Karpas-422 (cell line): ENCODE measurements at regions not wholly inside any gene's neighbourhood (a gene's known extent, or its start where the extent isn't known, plus 50 kb on each side); places are given as distances from the start of the nearest gene placed in this dataset.
"Not testable (repeated sequence)": the region's sequence is repeated elsewhere in the genome, so short reads cannot be mapped to it uniquely, and the experiment has no call there.

Experiments used
- DNase-seq: peaks from one replicate; pipeline ENCODE4 v3.0.0-alpha.2; 2015
- H2AFZ ChIP-seq: fragments of 200-600 bp; sonication (generic); 2 replicates; pipeline ENCODE4 v1.6.1; 2014; ENCODE audit warnings: antibody characterized with exemption, low read length, mixed read lengths
- H3K27ac ChIP-seq: fragments of 200-600 bp; sonication (generic); 2 replicates; pipeline ENCODE4 v1.5.1; 2014; ENCODE audit warnings: mild to moderate bottlenecking, low read length, moderate library complexity
- H3K27me3 ChIP-seq: fragments of 200-600 bp; sonication (generic); 2 replicates; pipeline ENCODE4 v1.6.1; 2014; ENCODE audit warnings: low read length, mixed read lengths
- H3K36me3 ChIP-seq: fragments of 200-600 bp; sonication (generic); 2 replicates; pipeline ENCODE4 v1.6.1; 2014; ENCODE audit warnings: low read length, mixed read lengths; ENCODE audit not compliant: insufficient read depth
- H3K4me1 ChIP-seq: fragments of 200-600 bp; sonication (generic); 2 replicates; pipeline ENCODE4 v1.6.1; 2014; ENCODE audit warnings: mild to moderate bottlenecking, low read length, mixed read lengths
- H3K4me2 ChIP-seq: fragments of 200-600 bp; sonication (generic); 2 replicates; pipeline ENCODE4 v1.6.1; 2014; ENCODE audit warnings: low read length, low read depth, mild to moderate bottlenecking; ENCODE audit not compliant: poor library complexity, severe bottlenecking
- H3K4me3 ChIP-seq: fragments of 200-600 bp; sonication (generic); 2 replicates; pipeline ENCODE4 v1.5.1; 2014; ENCODE audit warnings: mild to moderate bottlenecking, antibody characterized with exemption, low read length, mixed read lengths
- H3K79me2 ChIP-seq: fragments of 200-600 bp; sonication (generic); 2 replicates; pipeline ENCODE4 v1.6.1; 2014; ENCODE audit warnings: mild to moderate bottlenecking, low read length, mixed read lengths
- H3K9ac ChIP-seq: fragments of 200-600 bp; sonication (generic); 2 replicates; pipeline ENCODE4 v1.6.0; 2014; ENCODE audit warnings: low read length
- H3K9me2 ChIP-seq: fragments of 200-600 bp; sonication (generic), shearing (Covaris generic); replicated peaks from 2 replicates; pipeline ENCODE4 v1.6.0; 2014; ENCODE audit warnings: mild to moderate bottlenecking, low read length, moderate library complexity; ENCODE audit not compliant: insufficient read depth
- H3K9me3 ChIP-seq: fragments of 300-700, 200-600 bp; sonication (generic); 2 replicates; pipeline ENCODE4 v1.6.1; 2014; ENCODE audit warnings: low read length, mixed read lengths
- H4K20me1 ChIP-seq: fragments of 200-600 bp; sonication (generic); 2 replicates; pipeline ENCODE4 v1.6.1; 2014; ENCODE audit warnings: mild to moderate bottlenecking, antibody characterized with exemption, low read length, low read depth; ENCODE audit not compliant: insufficient read depth

GRCh38 chr1:177871613-177872307, 98.1 kb downstream of the SEC16B start:
- no peak overlapping the region for H3K27ac ChIP-seq
- no peaks in the 10 kb centered on the region for H3K36me3 ChIP-seq
- no peak for DNase-seq
- H3K79me2 ChIP-seq = no peaks in the 10 kb centered on the region
- H4K20me1 ChIP-seq = no peaks in the 10 kb centered on the region
- H3K4me1 ChIP-seq = peaks cover 8% of the 10 kb centered on the region
- no peaks in the 10 kb centered on the region for H3K9me3 ChIP-seq
- H3K9ac ChIP-seq = no peak overlapping the region
- no peak overlapping the region for H3K4me3 ChIP-seq
- H3K9me2 ChIP-seq = no peaks in the 10 kb centered on the region
- H3K4me2 ChIP-seq = no peak overlapping the region
- no peak overlapping the region for H2AFZ ChIP-seq
- H3K27me3 ChIP-seq = no peaks in the 10 kb centered on the region

- H4K20me1 ChIP-seq = no peaks in the 10 kb centered on the region
- H3K4me1 ChIP-seq = peaks cover 8% of the 10 kb centered on the region
- H3K9ac ChIP-seq = no peak overlapping the region
- H3K79me2 ChIP-seq = no peaks in the 10 kb centered on the region
- no peak overlapping the region for H2AFZ ChIP-seq
- H3K4me2 ChIP-seq = no peak overlapping the region
- H3K27ac ChIP-seq = no peak overlapping the region
- no peaks in the 10 kb centered on the region for H3K9me2 ChIP-seq
- DNase-seq = no peak
- no peaks in the 10 kb centered on the region for H3K36me3 ChIP-seq
- no peak overlapping the region for H3K4me3 ChIP-seq
- H3K27me3 ChIP-seq = no peaks in the 10 kb centered on the region
- no peaks in the 10 kb centered on the region for H3K9me3 ChIP-seq
Measured at GRCh38 chr1:177869586-177869985, 100.3 kb downstream of the SEC16B start.

GRCh38 chr1:177869011-177869410, 100.8 kb downstream of the SEC16B start:
- H3K9ac ChIP-seq, H3K9me2 ChIP-seq, H3K4me1 ChIP-seq, H3K9me3 ChIP-seq, H3K36me3 ChIP-seq, H2AFZ ChIP-seq, H3K79me2 ChIP-seq, H3K27me3 ChIP-seq, H3K4me3 ChIP-seq, H3K27ac ChIP-seq, DNase-seq, H4K20me1 ChIP-seq, H3K4me2 ChIP-seq: not testable (repeated sequence)

- Histone ChIP-seq H4K20me1 (no peaks in the 10 kb centered on the region), H3K36me3 (no peaks in the 10 kb centered on the region), H2AFZ (no peak overlapping the region), H3K4me2 (no peak overlapping the region), H3K9me2 (no peaks in the 10 kb centered on the region), H3K27me3 (no peaks in the 10 kb centered on the region), H3K9me3 (no peaks in the 10 kb centered on the region), H3K4me1 (no peaks in the 10 kb centered on the region), H3K27ac (no peak overlapping the region), H3K4me3 (no peak overlapping the region), H3K79me2 (no peaks in the 10 kb centered on the region), H3K9ac (no peak overlapping the region)
- no peak for DNase-seq
Measured at GRCh38 chr1:177865807-177866206, 104.1 kb downstream of the SEC16B start.

- no peaks in the 10 kb centered on the region for H3K4me1 ChIP-seq
Measured at GRCh38 chr1:177864538-177865305, 105.1 kb downstream of the SEC16B start.

GRCh38 chr1:177863796-177864195, 106.1 kb downstream of the SEC16B start:
- Histone ChIP-seq H3K9ac (no peak overlapping the region), H3K27ac (no peak overlapping the region), H3K27me3 (no peaks in the 10 kb centered on the region), H3K4me1 (no peaks in the 10 kb centered on the region), H3K9me2 (no peaks in the 10 kb centered on the region), H4K20me1 (no peaks in the 10 kb centered on the region), H3K79me2 (no peaks in the 10 kb centered on the region), H3K4me3 (no peak overlapping the region), H3K36me3 (no peaks in the 10 kb centered on the region), H3K9me3 (no peaks in the 10 kb centered on the region), H2AFZ (no peak overlapping the region), H3K4me2 (no peak overlapping the region)
- DNase-seq = no peak

More at GRCh38 chr1:177864538-177865305, 105.1 kb downstream of the SEC16B start:
- no peak overlapping the region for H2AFZ ChIP-seq
- H3K27me3 ChIP-seq = no peaks in the 10 kb centered on the region
- DNase-seq = no peak
- H3K27ac ChIP-seq = no peak overlapping the region
- no peaks in the 10 kb centered on the region for H3K9me3 ChIP-seq
- no peaks in the 10 kb centered on the region for H3K36me3 ChIP-seq
- no peak overlapping the region for H3K9ac ChIP-seq
- H4K20me1 ChIP-seq = no peaks in the 10 kb centered on the region
- H3K9me2 ChIP-seq = no peaks in the 10 kb centered on the region
- H3K4me2 ChIP-seq = no peak overlapping the region
- H3K4me3 ChIP-seq = no peak overlapping the region
- no peaks in the 10 kb centered on the region for H3K79me2 ChIP-seq

GRCh38 chr1:177862916-177863315, 106.9 kb downstream of the SEC16B start:
- Histone ChIP-seq H3K9me2 (no peaks in the 10 kb centered on the region), H3K4me1 (no peaks in the 10 kb centered on the region), H3K27me3 (no peaks in the 10 kb centered on the region), H3K4me3 (no peak overlapping the region), H3K79me2 (no peaks in the 10 kb centered on the region), H3K36me3 (no peaks in the 10 kb centered on the region), H3K9me3 (no peaks in the 10 kb centered on the region), H2AFZ (no peak overlapping the region), H3K9ac (no peak overlapping the region), H3K4me2 (no peak overlapping the region), H3K27ac (no peak overlapping the region), H4K20me1 (no peaks in the 10 kb centered on the region)
- no peak for DNase-seq

- DNase-seq = no peak
- Histone ChIP-seq H4K20me1 (no peaks in the 10 kb centered on the region), H3K9me2 (no peaks in the 10 kb centered on the region), H3K27me3 (no peaks in the 10 kb centered on the region), H3K9me3 (no peaks in the 10 kb centered on the region), H3K4me1 (no peaks in the 10 kb centered on the region), H2AFZ (no peak overlapping the region), H3K36me3 (no peaks in the 10 kb centered on the region), H3K9ac (no peak overlapping the region), H3K27ac (no peak overlapping the region), H3K79me2 (no peaks in the 10 kb centered on the region), H3K4me3 (no peak overlapping the region), H3K4me2 (no peak overlapping the region)
Measured at GRCh38 chr1:177859572-177859971, 110.3 kb downstream of the SEC16B start.
